Stomach (tissue), 4 donors: ENCODE measurements at regions not wholly inside any gene's neighbourhood (a gene's known extent, or its start where the extent isn't known, plus 50 kb on each side); places are given as distances from the start of the nearest gene placed in this dataset.

Experiments used
- POLR2A ChIP-seq, 4 donors: fragments of 450-650 bp; IDR thresholded peaks; one replicate each; pipeline ENCODE4 v1.6.1; 2016; ENCODE audit warnings: antibody characterized with exemption in 4 of 4, control low read depth in 2 of 4, mild to moderate bottlenecking in 1 of 4, moderate library complexity in 1 of 4
- POLR2AphosphoS5 ChIP-seq, 3 donors: sonication (generic); formaldehyde crosslinking; IDR thresholded peaks; one replicate each; pipeline ENCODE4 v1.6.1; 2016; ENCODE audit warnings: antibody characterized with exemption in 3 of 3
- TF ChIP-seq, protein P1 (sequence below), 7 experiments: fragments of 450-650 bp in 4 of 7; fragments of 200-600 bp in 3 of 7; sonication (generic) in 3 of 7; IDR thresholded peaks; one replicate each; pipeline ENCODE4 v1.5.1; 2016 to 2019; ENCODE audit warnings: antibody characterized with exemption in 7 of 7, control low read depth in 2 of 7, mild to moderate bottlenecking in 1 of 7

DNA sequence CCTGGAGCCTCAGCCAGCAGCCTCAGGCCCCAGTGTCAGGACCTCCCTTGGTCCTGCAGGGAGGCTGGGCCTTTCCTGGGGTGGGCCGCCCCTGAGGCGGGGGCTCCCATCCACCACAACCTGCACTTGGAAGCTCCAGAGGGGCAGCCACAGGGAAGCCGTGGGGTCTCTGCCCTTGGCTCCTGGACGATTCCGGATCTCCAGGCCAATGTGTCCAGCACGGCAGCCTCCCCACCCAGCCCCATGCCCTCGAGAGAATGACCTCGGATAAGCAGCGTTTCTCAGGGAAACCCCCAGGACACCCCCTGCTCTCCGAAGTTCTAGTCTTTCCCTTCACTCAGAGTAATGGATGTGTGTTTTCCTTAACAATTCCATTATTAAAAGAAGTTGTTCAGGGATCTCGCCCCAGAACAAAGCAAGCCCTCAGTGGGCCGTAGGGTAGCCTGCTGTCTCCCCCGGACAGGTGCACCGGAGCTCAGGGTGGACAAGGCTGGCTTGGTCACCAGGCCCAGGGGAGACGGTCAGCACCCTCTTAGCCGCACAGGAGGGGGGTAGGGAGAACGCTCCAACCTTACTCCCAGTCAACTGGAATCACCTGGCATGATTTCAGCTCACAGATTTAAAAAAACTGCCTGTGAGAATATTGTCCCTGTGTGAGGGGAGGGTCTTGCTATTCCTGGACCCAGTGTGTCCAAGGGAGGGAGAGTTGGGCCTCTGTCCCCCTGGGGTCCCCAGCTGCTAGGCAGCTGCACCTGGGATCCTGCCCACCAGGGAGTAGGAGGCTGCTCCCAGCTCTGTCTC is 72.2 kb upstream of the OTOS start:
- TF ChIP-seq, protein P1, sequence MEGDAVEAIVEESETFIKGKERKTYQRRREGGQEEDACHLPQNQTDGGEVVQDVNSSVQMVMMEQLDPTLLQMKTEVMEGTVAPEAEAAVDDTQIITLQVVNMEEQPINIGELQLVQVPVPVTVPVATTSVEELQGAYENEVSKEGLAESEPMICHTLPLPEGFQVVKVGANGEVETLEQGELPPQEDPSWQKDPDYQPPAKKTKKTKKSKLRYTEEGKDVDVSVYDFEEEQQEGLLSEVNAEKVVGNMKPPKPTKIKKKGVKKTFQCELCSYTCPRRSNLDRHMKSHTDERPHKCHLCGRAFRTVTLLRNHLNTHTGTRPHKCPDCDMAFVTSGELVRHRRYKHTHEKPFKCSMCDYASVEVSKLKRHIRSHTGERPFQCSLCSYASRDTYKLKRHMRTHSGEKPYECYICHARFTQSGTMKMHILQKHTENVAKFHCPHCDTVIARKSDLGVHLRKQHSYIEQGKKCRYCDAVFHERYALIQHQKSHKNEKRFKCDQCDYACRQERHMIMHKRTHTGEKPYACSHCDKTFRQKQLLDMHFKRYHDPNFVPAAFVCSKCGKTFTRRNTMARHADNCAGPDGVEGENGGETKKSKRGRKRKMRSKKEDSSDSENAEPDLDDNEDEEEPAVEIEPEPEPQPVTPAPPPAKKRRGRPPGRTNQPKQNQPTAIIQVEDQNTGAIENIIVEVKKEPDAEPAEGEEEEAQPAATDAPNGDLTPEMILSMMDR (IDR thresholded peaks at IDR 0.05): no peak
- no peak for TF ChIP-seq POLR2A (IDR thresholded peaks at IDR 0.05)
- TF ChIP-seq POLR2AphosphoS5 (IDR thresholded peaks at IDR 0.05): no peak
